ENCODE measurements at regions not wholly inside any gene's neighbourhood (a gene's known extent, or its start where the extent isn't known, plus 50 kb on each side); places are given as distances from the start of the nearest gene placed in this dataset.
"Not testable (repeated sequence)": the region's sequence is repeated elsewhere in the genome, so short reads cannot be mapped to it uniquely, and the experiment has no call there.

- no peak for ATAC-seq
Measured at GRCh38 chr4:149870008-149870407, 54.4 kb upstream of the IQCM start.

GRCh38 chr4:149881744-149882143 is 66.1 kb upstream of the IQCM start:
- no peak for ATAC-seq

GRCh38 chr4:149882251-149882650 is 66.6 kb upstream of the IQCM start:
- ATAC-seq: no peak

GRCh38 chr4:149884046-149884445 is 68.4 kb upstream of the IQCM start:
- no peak for ATAC-seq

GRCh38 chr4:149884529-149885181 is 69.0 kb upstream of the IQCM start:
- ATAC-seq: no peak

- ATAC-seq: no peak
Measured at GRCh38 chr4:149885896-149886295, 70.3 kb upstream of the IQCM start.

GRCh38 chr4:149886786-149887490 is 71.3 kb upstream of the IQCM start:
- ATAC-seq: no peak

- no peak for ATAC-seq
Measured at GRCh38 chr4:149889991-149890390, 74.3 kb upstream of the IQCM start.

- no peak for ATAC-seq
Measured at GRCh38 chr4:149890531-149890930, 74.9 kb upstream of the IQCM start.

- no peak for ATAC-seq
Measured at GRCh38 chr4:149891426-149891825, 75.8 kb upstream of the IQCM start.

- ATAC-seq: no peak
Measured at GRCh38 chr4:149896432-149896831, 80.8 kb upstream of the IQCM start.

- ATAC-seq: no peak
Measured at GRCh38 chr4:149897783-149898182, 82.1 kb upstream of the IQCM start.

- ATAC-seq: no peak
Measured at GRCh38 chr4:149901128-149901527, 85.5 kb upstream of the IQCM start.

- ATAC-seq: no peak
Measured at GRCh38 chr4:149902242-149902641, 86.6 kb upstream of the IQCM start.

- no peak for ATAC-seq
Measured at GRCh38 chr4:149910177-149910576, 94.5 kb upstream of the IQCM start.

- ATAC-seq: no peak
Measured at GRCh38 chr4:149910604-149911350, 95.1 kb upstream of the IQCM start.

GRCh38 chr4:149911354-149911753 is 95.7 kb upstream of the IQCM start:
- no peak for ATAC-seq

GRCh38 chr4:149912000-149912399 is 96.4 kb upstream of the IQCM start:
- ATAC-seq: no peak

- no peak for ATAC-seq
Measured at GRCh38 chr4:149914119-149915115, 98.8 kb upstream of the IQCM start.

- ATAC-seq: not testable (repeated sequence)
Measured at GRCh38 chr4:149915735-149916134, 100.1 kb upstream of the IQCM start.

- ATAC-seq: no peak
Measured at GRCh38 chr4:149923736-149924135, 108.1 kb upstream of the IQCM start.

GRCh38 chr4:149927514-149927913 is 111.9 kb upstream of the IQCM start:
- ATAC-seq: no peak

GRCh38 chr4:149928507-149928906 is 112.9 kb upstream of the IQCM start:
- no peak for ATAC-seq
